ENCODE measurements at regions not wholly inside any gene's neighbourhood (a gene's known extent, or its start where the extent isn't known, plus 50 kb on each side); places are given as distances from the start of the nearest gene placed in this dataset.
"Not testable (repeated sequence)": the region's sequence is repeated elsewhere in the genome, so short reads cannot be mapped to it uniquely, and the experiment has no call there.

DNA sequence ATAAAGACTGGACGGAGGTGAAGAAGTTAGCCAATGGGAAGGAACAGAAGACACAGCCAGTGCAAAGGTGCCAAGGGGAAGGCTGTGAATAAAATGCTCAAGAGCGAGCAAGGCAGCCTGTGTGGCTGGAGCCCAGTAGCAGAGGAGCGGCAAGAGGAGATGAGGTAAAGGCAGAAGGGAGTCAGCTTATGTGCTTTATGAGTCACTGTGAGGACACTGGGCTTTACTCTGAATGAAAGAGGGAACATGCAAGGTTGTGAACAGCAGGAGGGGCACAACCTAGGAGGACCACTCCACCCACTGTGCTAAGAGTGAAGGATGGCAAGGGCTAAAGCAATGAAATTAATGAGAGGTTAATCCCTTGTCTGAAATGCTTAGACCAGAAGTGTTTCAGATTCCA is 129.0 kb upstream of the ODAD2 start:
- DNase-seq, result no peak

DNA sequence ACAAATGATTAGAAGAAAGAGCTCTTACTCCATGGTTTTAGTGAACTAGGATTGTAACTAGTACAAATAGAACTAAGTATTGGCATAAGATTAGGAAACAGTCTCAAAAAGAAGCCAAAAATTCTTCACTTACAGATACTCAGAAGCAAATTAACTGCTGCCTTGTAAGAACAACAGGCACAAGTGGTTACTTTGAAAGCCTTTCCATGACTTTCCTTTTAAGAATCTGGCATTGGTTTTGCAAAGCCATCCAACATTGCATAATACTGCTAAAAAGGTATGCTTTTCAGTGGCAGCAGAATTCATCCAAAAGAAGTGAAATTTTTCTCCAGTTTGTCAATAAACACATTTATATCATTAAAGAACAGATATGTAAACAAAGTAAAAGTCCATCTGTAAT is 126.8 kb upstream of the ODAD2 start:
- no peak for DNase-seq

DNA sequence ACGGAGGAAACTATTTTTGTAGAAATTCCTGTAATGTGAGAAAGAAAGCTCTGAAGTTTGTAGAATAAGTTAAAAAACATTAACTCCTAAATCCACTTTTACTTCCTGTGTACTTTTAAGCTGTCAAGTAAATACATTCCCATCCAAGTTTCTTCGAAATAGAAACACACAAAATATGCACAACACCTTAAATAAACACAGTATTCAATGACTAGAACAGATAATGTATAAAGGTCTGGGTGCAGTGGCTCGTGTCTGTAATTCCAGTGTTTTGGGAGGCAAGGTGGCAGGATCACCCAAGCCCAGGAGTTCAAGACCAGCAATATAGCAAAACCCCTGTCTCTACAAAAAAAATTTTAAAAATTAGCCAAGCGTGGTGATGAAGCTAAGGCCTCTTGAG is 121.9 kb upstream of the ODAD2 start:
- DNase-seq, result no peak

DNA sequence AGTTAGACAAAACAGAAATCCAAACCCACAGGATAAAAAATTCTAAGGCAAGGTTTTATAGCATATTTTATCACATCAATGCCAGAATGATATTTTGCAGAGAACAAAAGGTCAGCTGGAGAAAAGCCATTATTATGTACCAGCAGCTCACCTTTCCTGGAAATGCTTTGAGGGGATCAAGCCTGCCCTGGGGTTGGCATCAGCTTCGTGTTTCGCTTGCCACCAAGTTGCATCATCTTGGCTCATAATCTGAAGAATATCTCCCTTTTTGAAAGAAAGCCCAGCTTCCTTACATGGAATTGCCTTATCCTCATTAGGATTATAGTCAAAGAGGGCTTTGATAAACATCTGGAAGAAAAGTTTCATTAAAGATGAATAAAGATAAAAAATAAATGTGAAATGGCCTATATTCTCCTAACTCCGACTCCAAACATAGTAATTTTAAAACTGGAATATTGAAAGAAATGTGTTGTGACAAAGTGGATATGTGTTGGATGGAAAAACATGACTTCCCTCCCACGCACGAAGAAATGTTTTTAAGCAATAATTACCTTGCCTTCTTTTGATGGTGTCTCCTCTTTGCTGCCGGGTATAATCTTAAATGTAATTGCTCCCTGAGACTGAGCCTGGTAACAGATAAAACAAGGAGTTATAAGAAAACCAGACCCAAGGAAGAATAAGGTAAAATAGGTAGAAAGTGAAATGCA is 121.3 kb upstream of the ODAD2 start:
- DNase-seq, result no peak

DNA sequence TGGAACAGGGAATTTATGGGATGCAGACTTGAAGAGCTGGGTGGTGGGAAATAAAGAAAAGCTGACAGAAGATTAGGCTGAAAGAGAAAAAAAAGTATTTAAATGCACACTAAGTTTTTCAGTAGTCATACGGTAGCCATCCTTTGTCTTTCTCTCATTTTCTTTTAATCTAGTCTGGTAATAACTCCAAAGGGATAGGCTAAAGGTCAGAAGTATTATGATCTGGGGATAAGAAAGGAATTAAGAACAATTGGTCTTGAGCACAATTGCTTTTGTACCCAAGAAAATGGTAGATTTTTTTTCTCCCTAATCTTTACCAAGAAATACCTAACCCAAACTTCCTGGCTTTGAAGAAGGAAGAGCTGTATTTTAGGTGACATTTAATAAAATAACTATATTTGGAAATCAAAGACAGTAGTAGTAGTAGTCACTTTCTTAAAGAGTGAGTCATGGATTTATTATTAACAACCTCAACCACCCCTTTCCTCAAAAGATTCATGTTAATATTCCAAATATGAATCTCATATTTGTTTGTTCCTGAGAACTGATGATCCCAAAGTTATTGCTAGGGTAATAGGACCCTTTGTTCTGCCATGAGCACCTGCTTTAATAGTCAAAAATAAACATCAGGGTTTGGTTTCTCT is 120.2 kb upstream of the ODAD2 start:
- no peak for DNase-seq

DNA sequence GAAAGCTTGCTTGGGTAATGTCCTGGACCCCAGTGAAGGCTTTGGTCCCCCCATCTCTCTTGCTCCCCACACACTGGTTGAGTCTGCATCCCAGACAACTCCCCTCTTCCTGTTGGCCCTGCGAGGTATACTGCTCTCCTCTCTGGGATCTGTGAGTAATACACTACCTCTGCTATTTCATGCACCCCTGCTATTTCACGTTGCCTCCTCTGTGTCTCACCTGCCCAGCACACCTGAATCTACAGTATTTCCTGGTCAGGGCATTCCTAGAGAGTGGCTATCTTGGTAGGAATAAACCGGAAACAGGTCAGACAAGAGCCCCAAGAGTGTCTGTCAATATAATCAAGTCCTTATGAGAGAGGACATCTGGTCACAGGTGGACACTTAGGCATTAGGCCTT is 114.3 kb upstream of the ODAD2 start:
- DNase-seq, result no peak

DNA sequence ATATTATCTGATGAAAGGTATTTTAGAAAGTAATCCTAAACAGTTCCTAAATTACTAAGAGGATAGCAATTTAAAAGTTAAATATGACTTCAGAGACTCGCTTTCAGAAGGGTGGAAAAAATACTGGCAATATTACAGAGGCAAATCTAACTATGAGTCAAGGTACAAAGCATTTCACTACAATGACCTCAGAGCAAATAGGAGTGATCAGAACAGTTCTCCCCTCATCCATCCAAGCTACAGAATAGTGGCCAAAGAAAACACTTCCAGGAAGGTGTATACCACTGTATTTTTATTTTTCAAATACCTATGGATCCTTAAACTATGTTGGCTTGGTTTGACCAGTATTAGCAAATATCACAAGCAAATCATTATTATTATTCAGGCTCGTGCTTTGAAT is 112.8 kb upstream of the ODAD2 start:
- no peak for DNase-seq

DNA sequence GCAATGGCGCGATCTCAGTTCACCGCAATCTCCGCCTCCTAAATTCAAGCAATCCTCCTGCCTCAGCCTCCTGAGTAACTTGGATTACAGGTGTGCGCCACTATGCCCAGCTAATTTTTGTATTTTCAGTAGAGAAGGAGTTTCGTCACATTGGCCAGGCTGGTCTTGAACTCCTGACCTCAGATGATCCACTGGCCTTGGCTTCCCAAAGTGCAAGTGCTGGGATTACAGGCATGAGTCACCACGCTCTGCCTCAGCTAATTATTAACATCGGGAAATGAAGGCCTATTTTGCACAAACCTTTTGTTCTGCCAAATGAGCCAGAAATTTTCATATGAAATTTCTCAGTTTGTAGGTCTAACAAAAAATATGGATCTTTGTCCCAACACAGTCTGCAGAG is 106.7 kb upstream of the ODAD2 start:
- no peak for DNase-seq

DNA sequence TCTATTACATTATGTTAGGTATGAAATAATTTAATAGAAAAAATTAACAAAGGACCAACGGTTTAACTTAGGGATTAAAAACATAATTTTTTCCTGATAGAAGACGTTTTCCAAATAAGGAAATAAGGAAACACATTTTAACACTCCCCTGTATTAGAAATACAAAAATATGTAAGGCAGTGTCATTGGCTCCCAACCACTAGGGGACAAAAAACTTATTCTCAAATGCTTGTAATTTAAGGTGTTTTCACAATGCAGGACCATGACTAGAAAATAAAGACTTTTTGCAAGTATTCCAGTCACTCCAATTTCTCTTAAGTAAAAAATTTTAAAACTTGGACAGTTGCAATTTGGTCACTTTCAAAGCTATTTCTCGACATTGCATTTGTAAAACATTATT is 98.8 kb upstream of the ODAD2 start:
- no peak for DNase-seq

DNA sequence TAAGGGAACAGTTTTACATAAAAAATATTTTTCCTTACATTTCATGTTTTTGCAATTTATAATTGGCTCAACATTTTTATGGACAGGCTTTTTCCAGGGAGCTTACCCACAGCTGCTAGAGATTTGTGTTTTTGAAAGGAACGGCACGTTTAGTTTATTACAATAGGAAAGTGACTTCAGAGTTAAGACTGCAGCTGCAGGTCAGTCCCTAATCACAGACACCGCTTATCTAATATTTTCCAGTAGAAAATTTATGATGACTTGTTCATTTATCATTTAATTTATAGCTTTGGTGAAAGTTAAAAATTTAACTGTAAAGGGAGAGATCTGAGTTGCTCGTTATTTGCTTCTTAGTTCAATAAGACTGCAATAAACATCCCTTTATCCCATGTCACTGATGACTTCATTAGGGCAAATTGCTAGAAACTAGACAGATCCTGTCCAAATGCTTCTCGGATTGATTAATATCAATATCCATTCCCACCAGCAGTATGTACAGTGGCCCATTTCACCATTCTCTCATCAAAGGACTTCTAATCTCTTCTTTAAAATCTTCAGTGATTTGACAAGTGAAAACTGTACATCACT is 97.0 kb upstream of the ODAD2 start:
- DNase-seq, result no peak

DNA sequence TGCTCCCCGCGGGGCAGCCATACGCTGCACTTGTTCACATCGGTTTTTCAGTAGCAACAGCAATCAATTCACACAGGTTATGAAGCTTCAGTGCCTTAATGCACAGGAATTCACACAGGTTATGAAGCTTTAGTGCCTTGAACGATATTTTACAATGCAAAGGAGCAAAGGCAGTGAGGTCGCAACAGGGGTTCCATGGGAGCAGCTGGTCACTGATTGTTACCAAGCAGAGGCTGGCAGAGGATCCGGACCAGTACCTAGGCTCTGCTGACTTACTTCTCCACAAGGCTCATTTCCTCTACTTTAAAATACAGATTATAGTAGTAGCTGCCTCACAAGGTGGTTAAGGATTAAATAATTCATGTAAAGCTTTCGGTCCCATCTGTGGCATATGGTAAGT is 95.2 kb upstream of the ODAD2 start:
- no peak for DNase-seq

DNA sequence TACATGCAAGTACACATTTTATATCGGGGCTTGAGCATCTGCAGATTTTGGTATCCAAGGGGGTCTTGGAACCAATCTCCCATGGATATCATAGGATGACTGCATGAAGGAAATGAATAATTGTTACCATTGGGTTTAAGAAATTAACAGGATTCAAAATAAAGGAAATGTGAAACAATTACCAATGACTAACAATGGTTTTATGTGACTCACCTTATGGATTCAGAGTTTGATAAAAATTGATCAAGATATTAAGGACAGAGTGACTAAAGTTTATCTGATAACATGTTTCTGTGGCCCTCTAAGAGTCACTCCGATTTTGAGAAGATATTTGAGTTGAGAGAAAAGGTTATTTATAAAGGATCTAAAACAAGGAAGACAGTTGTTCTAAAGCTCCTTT is 93.0 kb upstream of the ODAD2 start:
- no peak for DNase-seq

DNA sequence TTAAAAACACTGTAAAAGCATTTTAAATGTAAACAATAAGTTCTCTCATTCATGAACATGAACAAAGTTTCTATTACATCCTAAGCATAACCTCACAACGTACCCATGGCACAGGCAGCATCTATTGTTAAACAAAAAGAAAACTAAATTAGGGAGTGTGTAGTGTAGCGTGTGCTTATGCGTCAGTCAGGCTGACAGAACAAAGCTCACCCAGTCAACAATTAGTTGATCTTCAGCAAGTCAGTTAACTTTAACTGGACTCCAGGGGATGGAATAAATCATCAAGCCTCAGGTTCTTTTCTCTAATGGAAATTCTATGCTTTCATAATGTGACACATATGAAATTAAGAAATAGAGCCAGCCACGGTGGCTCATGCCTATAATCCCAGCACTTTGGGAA is 91.6 kb upstream of the ODAD2 start:
- no peak for DNase-seq

DNA sequence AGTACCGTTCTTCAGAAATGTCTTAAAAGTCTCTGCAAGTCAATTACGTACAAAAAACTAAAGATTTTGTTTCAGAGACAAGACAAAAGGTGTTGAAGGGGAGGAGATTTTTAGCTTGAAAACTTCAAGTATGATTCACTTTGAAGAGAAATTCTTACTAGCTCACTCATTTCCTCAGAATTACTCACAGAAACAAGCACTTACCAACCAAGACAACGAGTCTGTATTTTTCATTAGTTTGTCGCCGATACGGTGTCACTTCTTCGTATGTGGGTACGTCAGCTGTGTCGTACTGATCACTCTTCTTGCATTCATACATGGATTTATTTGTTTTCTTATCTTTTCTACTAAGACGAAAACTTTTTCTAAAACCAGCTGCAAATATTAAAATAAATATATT is 90.6 kb upstream of the ODAD2 start:
- DNase-seq, result no peak

DNA sequence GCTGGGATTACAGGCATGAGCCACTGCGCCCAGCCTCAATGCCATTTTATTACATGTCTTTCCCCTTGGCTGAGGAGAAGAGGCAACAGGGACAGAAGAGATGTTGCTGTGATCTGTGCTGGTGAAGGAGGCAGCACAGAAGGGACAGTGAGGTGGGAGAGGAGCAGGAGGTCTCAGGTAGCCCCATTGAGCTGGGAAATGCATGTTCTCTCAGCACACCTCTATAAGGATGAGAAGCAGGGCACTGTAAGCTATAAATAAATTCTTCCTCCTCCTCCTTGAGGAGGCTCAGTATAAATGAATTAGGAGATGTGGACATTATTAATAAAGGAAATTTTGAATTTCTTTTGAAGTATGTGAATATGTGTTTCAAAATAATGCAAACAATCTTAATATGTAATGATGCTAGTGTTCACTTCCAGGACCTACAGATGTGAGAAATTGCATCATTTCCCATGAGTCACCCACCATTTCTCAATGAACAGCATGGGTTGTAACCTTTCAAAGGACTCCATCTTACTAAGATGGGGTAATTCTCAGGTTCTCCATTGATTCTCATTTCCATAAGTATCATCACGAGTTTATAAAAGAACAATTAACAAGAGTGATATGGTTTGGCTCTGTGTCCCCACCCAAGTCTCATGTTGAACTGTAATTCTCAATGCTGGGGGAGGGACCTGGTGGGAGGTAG is 88.9 kb upstream of the ODAD2 start:
- no peak for DNase-seq

DNA sequence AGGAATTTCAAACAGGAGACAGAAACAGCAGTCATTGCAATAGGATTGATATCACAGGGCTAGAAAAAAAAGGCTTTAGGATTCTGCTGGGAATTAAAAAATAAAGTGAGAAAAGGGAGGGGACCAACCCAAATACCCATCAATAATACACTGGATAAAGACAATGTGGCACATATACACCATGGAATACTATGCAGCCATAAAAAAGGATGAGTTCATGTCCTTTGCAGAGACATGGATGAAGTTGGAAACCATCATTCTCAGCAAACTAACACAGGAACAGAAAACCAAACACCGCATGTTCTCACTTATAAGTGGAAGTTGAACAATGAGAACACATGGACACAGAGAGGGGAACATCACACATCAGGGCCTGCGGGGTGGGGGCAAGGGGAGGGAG is 86.9 kb upstream of the ODAD2 start:
- not testable (repeated sequence) for DNase-seq

DNA sequence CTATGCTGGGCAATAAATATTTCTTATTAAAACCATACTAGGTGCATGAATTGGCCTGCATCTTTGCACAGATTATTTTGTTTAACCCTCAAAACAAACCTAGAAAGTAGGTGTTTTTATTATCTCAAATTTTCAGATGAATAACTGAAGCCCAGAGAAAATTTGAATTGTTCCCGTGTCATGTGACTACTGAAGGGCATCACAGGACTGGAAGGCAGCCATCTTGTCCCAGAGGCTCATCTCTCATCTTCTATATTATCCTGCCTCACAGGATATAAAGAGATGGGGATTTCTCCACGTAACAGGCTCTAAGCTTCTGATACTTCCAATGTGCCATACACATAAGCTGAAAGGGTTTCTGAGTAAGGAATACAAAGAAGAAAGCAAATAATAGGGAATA is 84.0 kb upstream of the ODAD2 start:
- no peak for DNase-seq

DNA sequence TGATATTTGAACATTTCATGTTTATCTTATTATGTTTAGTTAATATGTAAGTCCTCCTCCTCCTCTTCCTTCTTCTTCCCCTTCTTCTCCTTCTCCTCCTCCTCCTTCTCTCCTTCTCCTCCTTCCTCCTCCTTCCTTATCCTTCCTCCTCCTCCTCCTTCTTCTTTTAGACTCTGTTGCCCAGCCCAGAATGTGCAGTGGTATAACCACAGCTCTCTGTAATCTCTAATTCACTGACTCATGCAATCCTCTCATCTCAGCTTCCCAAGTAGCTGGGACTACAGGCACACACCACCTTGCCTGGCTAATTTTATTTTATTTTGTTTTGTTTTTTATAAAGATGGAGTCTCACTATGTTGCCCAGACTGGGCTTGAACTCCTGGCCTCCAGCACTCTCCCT is 83.4 kb upstream of the ODAD2 start:
- DNase-seq, result no peak

DNA sequence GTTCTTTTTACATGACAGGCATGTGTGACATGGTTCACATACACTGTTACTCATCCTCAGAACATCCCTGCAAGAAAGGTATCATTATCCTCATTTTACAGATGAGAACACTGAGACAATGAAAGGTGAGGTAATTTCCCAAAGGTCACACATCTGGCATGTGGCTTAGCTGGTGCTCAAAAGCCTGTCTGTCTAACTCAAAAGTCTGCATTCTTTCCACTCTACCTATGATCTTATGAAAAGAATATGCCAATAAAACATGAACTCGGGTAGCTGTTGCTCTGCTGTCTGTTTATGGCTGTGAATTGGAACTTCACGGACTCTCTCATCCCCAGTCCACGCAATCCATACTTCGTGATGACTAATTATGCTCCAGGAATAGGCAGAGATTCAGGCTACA is 79.0 kb upstream of the ODAD2 start:
- DNase-seq, result no peak

DNA sequence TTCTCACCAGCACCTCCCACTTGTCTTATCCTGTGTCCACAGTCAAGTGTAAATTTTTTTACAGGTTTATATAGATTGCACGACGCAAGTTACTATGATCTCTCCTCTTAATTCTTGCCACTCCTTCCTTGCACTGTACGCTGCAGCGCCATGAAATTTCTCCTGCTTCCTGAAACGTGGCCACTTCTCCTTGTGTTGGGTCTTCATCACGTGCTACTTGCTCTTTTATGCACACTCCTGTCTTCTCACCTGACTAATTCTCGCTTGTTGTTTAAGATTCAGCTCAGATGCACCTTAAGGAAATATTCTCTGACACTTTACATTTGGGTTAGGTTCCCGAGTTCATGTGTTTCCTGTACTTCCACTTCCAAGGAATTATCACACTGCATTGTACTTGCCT is 76.5 kb upstream of the ODAD2 start:
- no peak for DNase-seq

DNA sequence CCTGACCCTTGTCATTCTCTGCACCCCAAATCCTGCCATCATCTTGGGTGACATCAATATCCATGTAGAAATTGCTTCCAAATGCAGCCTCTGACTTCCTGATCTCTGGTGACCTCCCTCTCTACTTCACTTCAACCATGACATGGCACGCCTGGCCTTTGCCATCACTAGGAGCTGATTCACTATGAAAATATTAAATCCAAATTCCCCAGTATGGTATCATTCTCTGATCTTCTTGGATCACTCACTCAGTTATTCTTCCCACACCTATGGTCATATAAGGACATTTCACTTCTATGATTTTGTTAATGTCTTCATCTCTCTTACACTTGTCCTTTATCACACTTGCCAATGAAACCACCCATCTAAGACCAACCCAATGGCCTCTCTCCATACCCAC is 73.7 kb upstream of the ODAD2 start:
- DNase-seq, result no peak

DNA sequence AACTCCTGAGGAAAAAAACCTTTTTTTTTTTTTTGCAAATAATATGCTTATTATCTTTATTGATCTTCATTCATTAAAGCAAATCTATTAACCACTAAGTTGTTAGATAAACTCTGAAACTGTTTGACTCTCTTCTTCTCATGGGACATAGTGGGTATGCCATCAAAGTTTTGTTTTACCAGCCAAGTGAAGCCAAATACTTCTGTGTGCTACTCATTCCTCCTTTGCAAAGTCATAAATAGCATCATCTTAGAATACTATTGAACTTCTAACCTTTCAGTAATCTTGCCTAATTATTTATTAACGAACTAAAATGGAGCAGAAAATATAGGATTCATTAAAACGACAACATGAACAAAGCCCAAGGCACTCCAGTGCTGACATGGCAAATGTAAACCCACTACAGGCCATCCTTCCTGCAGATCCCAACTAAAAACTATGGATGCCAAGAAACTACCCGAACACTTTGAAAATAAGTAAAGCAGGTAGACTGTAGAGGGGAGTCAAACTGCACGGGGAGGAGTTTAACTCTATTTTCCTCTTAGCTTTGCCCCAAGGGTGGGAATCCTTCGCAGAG is 61.2 kb upstream of the ODAD2 start:
- DNase-seq, result no peak

DNA sequence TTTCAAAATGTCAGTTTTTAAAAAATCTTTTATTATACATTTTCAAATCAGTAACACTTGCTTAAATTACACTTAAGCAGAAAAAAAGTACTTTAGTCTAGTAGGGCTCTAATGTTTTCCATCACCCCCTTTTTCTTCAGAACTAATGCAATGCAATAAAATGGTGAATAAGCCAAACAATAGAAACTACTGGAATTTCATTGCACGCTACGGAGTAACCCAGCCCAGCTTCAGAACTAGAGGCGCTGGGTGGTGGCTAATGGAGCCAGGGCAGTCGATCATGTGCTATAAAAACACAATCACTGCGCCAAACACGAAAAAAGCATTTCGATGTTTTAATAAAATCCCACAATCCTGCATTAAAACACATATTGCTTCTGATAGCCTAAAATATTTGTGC is 59.9 kb upstream of the ODAD2 start:
- no peak for DNase-seq
